HG03159 (cell line): ENCODE measurements at regions not wholly inside any gene's neighbourhood (a gene's known extent, or its start where the extent isn't known, plus 50 kb on each side); places are given as distances from the start of the nearest gene placed in this dataset.
A peak's percentile ranks its signal among the peaks of the same experiment; 100 is the strongest.
"Not testable (repeated sequence)": the region's sequence is repeated elsewhere in the genome, so short reads cannot be mapped to it uniquely, and the experiment has no call there.

Experiments
- ATAC-seq: cut with Tn5 transposase; IDR thresholded peaks from one replicate; pipeline ENCODE4 v1.9.1; 2021; ENCODE audit warnings: mild to moderate bottlenecking, moderate library complexity; ENCODE audit not compliant: unreplicated experiment

- not testable (repeated sequence) for ATAC-seq
These were observed 218.0 kb upstream of the C1QTNF3 start for GRCh38 chr5:34261020-34261419.

GRCh38 chr5:34266151-34266550, 223.1 kb upstream of the C1QTNF3 start:
- ATAC-seq: not testable (repeated sequence)

GRCh38 chr5:34296759-34297158, 253.7 kb upstream of the C1QTNF3 start:
- not testable (repeated sequence) for ATAC-seq

- ATAC-seq: not testable (repeated sequence)
These were observed 286.2 kb upstream of the C1QTNF3 start for GRCh38 chr5:34329201-34329600.

GRCh38 chr5:34329611-34330108, 286.6 kb upstream of the C1QTNF3 start:
- not testable (repeated sequence) for ATAC-seq

GRCh38 chr5:34331928-34332454, 289.0 kb upstream of the C1QTNF3 start:
- not testable (repeated sequence) for ATAC-seq

GRCh38 chr5:34339408-34340001, 296.5 kb upstream of the C1QTNF3 start:
- ATAC-seq: not testable (repeated sequence)

GRCh38 chr5:34354440-34354839, 301.7 kb upstream of the RAI14 start:
- not testable (repeated sequence) for ATAC-seq

GRCh38 chr5:34371417-34371816, 284.7 kb upstream of the RAI14 start:
- not testable (repeated sequence) for ATAC-seq

GRCh38 chr5:34371817-34372216, 284.3 kb upstream of the RAI14 start:
- not testable (repeated sequence) for ATAC-seq

- ATAC-seq: not testable (repeated sequence)
These were observed 283.4 kb upstream of the RAI14 start for GRCh38 chr5:34372739-34373138.

- not testable (repeated sequence) for ATAC-seq
These were observed 278.5 kb upstream of the RAI14 start for GRCh38 chr5:34377651-34378050.

GRCh38 chr5:34378498-34378897, 277.6 kb upstream of the RAI14 start:
- ATAC-seq: not testable (repeated sequence)

- ATAC-seq: not testable (repeated sequence)
These were observed 267.4 kb upstream of the RAI14 start for GRCh38 chr5:34388754-34389153.

GRCh38 chr5:34409373-34409772, 246.8 kb upstream of the RAI14 start:
- no peak for ATAC-seq

GRCh38 chr5:34410411-34411139, 245.6 kb upstream of the RAI14 start:
- ATAC-seq: no peak

- ATAC-seq: no peak
These were observed 244.4 kb upstream of the RAI14 start for GRCh38 chr5:34411470-34412346.

GRCh38 chr5:34412736-34413135, 243.4 kb upstream of the RAI14 start:
- ATAC-seq: no peak

- peak; percentile 100 for ATAC-seq
These were observed 240.4 kb upstream of the RAI14 start for GRCh38 chr5:34415559-34416198.

GRCh38 chr5:34416501-34417008, 239.6 kb upstream of the RAI14 start:
- ATAC-seq: no peak
